Kidney (tissue), 13 donors: ENCODE measurements at regions not wholly inside any gene's neighbourhood (a gene's known extent, or its start where the extent isn't known, plus 50 kb on each side); places are given as distances from the start of the nearest gene placed in this dataset.

Source experiments
- DNase-seq, 5 donors: peaks; one replicate each; pipeline ENCODE4 v3.0.0-alpha.2; 2013 to 2020
- FAIRE-seq: peaks from 2 replicates; lab custom pipeline; 2012; peaks lifted over from hg19 to GRCh38; lab: Jason Lieb, UNC
- H3K27ac ChIP-seq, 2 donors: one replicate each; pipeline ENCODE4 v1.7.0; 2013; ENCODE audit warnings: low read depth in 2 of 2, low read length in 2 of 2, inconsistent platforms in 1 of 2
- H3K27me3 ChIP-seq: one replicate; pipeline ENCODE4 v1.7.1; 2013; ENCODE audit warnings: low read length, inconsistent platforms; ENCODE audit not compliant: control insufficient read depth, insufficient read depth
- H3K36me3 ChIP-seq, 3 donors: one replicate each; pipeline versions ENCODE4 v1.7.0 to v1.7.1; 2013; ENCODE audit warnings: low read length in 3 of 3, control low read depth in 1 of 3, inconsistent platforms in 1 of 3; ENCODE audit not compliant: insufficient read depth in 3 of 3, control insufficient read depth in 2 of 3
- H3K4me1 ChIP-seq, 3 donors: one replicate each; pipeline versions ENCODE4 v1.7.0 to v1.7.1; 2013; ENCODE audit warnings: low read length in 3 of 3, inconsistent platforms in 1 of 3, low read depth in 1 of 3; ENCODE audit not compliant: control insufficient read depth in 2 of 3, insufficient read depth in 2 of 3
- H3K4me3 ChIP-seq, 3 donors: one replicate each; pipeline versions ENCODE4 v1.7.0 to v1.8.1; 2013; ENCODE audit warnings: low read length in 3 of 3, control low read depth in 1 of 3, inconsistent platforms in 1 of 3
- H3K9ac ChIP-seq, 3 donors: one replicate each; pipeline versions ENCODE4 v1.7.0 to v1.7.1; 2013; ENCODE audit warnings: low read length in 3 of 3, control low read depth in 1 of 3, inconsistent platforms in 1 of 3
- H3K9me3 ChIP-seq, 3 donors: one replicate each; pipeline versions ENCODE4 v1.7.0 to v1.7.1; 2013; ENCODE audit warnings: low read length in 3 of 3, control low read depth in 1 of 3, inconsistent platforms in 1 of 3; ENCODE audit not compliant: control insufficient read depth in 2 of 3, insufficient read depth in 1 of 3
- intact Hi-C: fragments of 100-400 bp; cut with DNase I; formaldehyde crosslinking; loops from one replicate; pipeline ENCODE4 v1.11.1; 2022
- TF ChIP-seq, protein P1 (sequence below): IDR thresholded peaks from 3 replicates; pipeline ENCODE4 v1.5.1; 2012; ENCODE audit warnings: mild to moderate bottlenecking, moderate library complexity, borderline replicate concordance; ENCODE audit not compliant: insufficient read depth; ENCODE audit errors: extremely low read depth
- donor health status: control.
- donor health status: control.
- donor health status: control.
- donor health status: control.
- donor health status: control.
- donor health status: DM: yes; HTN: yes; CAD: no.
- donor health status: Normal renal cell carcinoma (clear cell type).

DNA sequence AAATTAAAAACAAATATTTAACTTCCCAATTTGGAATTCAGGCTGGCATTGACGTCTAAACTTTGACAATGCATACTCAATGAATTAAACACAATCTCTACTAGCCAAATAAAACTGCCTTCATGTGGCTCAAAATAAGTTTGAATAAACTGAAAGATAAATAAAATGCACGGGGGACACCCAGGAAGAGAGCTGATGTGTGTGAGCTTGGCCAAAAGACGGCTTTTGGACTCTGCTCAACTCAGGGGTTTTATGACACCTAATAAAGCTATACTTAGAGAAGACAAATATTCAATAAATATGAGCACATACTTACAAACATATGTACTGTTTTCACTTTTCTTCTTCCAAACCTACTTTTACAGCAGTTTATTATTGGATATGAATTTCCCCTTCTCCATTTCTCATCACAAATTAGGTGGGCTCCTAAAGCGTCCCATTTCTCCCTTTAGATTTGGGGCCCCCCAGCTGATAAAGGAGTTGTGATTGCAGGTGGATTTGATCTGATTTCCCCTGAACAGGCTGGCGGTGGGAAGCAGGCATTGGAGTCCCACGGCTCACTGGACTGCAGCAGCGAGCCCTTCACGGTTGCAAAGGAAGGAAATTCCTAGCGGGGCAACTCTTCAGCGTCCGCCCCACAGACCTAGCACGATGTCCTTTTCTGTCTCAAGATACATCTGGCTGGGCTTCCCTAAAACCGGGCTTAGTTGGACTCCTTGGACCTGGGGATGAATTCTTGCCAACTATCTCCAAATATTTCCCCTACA, 79.6 kb downstream of the INSIG1 start:
- no peaks in the 10 kb centered on the region for H3K36me3 ChIP-seq
- peaks cover 0 to 23% (median 0%) of the 10 kb centered on the region in 3 donors for H3K4me1 ChIP-seq
- peak in 2 of 5 donors; percentile 28 to 36 for DNase-seq
- H3K4me3 ChIP-seq, result peak overlapping the region in 1 of 3 donors; percentile 39
- TF ChIP-seq, protein P1, sequence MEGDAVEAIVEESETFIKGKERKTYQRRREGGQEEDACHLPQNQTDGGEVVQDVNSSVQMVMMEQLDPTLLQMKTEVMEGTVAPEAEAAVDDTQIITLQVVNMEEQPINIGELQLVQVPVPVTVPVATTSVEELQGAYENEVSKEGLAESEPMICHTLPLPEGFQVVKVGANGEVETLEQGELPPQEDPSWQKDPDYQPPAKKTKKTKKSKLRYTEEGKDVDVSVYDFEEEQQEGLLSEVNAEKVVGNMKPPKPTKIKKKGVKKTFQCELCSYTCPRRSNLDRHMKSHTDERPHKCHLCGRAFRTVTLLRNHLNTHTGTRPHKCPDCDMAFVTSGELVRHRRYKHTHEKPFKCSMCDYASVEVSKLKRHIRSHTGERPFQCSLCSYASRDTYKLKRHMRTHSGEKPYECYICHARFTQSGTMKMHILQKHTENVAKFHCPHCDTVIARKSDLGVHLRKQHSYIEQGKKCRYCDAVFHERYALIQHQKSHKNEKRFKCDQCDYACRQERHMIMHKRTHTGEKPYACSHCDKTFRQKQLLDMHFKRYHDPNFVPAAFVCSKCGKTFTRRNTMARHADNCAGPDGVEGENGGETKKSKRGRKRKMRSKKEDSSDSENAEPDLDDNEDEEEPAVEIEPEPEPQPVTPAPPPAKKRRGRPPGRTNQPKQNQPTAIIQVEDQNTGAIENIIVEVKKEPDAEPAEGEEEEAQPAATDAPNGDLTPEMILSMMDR, result no peak
- intact Hi-C loops, result no loop called here
- H3K9ac ChIP-seq, result no peak overlapping the region
- no peaks in the 10 kb centered on the region for H3K9me3 ChIP-seq
- peaks cover 76% of the 10 kb centered on the region for H3K27me3 ChIP-seq
- H3K27ac ChIP-seq, result no peak overlapping the region
- FAIRE-seq, result no peak

DNA sequence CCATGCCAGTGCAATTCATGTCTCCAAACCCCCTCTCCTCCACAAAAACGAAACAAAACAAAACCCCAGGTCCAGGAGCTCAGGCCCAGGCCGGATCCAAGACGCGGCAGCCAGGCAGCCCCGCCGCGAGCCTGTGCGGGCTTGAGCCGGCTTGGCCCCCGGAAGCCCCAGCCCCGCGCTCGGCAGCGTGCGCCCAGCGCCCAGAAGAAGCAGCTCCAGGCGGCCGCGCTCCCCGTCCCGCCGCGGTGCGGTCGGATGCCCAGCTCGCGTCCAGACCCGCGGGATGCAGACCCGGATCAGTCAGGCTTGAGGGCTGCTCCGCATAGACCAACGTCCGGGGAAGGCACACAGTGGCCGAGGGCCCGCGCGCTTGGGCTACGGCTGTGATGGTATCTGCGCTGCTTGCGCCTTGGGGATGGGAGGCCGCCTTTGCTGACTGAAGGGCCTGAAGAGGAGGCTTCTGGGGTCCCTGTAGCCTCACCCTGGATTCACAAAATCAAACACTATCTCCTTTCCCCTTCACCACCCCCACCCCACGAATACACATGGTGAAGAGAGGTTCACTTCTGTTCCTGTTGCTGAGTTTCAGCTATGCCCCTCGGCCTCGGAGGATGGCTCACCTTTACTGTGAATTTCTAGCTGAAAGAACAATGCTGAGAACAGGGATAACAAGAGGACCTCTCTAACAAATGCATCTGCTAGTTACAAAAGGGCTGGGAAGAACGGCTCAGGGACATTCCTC, 79.9 kb upstream of the EN2 start:
- H3K36me3 ChIP-seq, result no peaks in the 10 kb centered on the region
- peaks cover 0 to 22% (median 0%) of the 10 kb centered on the region in 3 donors for H3K4me1 ChIP-seq
- H3K9ac ChIP-seq, result no peak overlapping the region
- no peak overlapping the region for H3K27ac ChIP-seq
- intact Hi-C loops, result no loop called here
- no peak for FAIRE-seq
- TF ChIP-seq, protein P1, result no peak
- H3K4me3 ChIP-seq, result peak overlapping the region in 1 of 3 donors; percentile 39
- peak in 4 of 5 donors; percentile 50 to 74 (median 64) for DNase-seq
- peaks cover 75% of the 10 kb centered on the region for H3K27me3 ChIP-seq
- H3K9me3 ChIP-seq, result no peaks in the 10 kb centered on the region

DNA sequence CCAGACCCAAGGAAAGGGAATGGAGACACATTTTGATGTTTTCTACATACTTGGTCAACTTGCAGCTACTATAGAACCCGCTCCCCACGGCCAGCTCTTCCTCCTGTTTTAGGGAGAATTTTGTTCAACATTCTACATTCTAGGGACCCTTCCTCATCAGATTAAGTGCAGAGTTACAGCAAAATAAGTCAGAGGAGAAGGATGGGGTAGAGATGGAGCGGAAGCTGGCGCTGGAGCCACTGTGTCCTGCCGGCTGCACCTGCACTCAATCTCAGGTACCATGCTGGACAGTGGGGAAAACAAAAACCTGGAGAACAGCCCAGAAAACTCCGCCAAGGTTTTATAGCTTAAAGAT, 79.4 kb upstream of the EN2 start:
- Histone ChIP-seq H3K9ac (no peak overlapping the region), H3K27ac (no peak overlapping the region), H3K4me3 (no peak overlapping the region), H3K9me3 (no peaks in the 10 kb centered on the region), H3K27me3 (peaks cover 75% of the 10 kb centered on the region), H3K36me3 (no peaks in the 10 kb centered on the region), H3K4me1 (peaks cover 0 to 18% (median 0%) of the 10 kb centered on the region in 3 donors)
- TF ChIP-seq, protein P1, result no peak
- intact Hi-C loops, result no loop called here
- FAIRE-seq (no peak), DNase-seq (no peak)
